Neural progenitor cell (in vitro differentiated cells): ENCODE measurements at regions not wholly inside any gene's neighbourhood (a gene's known extent, or its start where the extent isn't known, plus 50 kb on each side); places are given as distances from the start of the nearest gene placed in this dataset.

ENCODE experiments used
- EZH2 ChIP-seq: fragments of 200-600 bp; sonication (generic); IDR thresholded peaks from 2 replicates; pipeline ENCODE4 v1.6.1; 2017; ENCODE audit warnings: antibody characterized with exemption, mild to moderate bottlenecking, moderate library complexity
- EZH2phosphoT487 ChIP-seq: fragments of 200-600 bp; sonication (generic); IDR thresholded peaks from 2 replicates; pipeline ENCODE4 v1.6.1; 2017; ENCODE audit warnings: antibody characterized with exemption
- TF ChIP-seq, protein P1 (sequence below): fragments of 200-600 bp; sonication (generic); IDR thresholded peaks from 2 replicates; pipeline ENCODE4 v1.5.1; 2017; ENCODE audit warnings: antibody characterized with exemption, mild to moderate bottlenecking

DNA sequence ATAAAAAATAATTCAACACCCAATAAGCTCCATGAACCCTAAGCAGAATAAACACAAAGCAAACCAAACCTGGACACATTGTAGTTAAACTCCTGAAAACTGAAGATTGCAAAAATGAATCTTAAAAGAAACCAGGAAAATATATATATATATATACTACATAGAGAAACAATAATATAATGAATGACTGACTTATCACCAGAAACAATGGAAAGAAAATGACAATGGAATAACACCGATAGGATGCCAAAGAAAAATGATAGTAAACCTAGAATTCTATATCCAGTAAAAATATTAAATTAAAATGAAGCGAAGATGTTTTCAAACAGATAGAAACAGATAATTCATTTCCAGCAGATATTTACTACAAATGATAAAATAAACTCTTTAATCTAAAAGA is 346.9 kb downstream of the IRS1 start:
- TF ChIP-seq EZH2 (no peak), EZH2phosphoT487 (no peak)
- TF ChIP-seq, protein P1, sequence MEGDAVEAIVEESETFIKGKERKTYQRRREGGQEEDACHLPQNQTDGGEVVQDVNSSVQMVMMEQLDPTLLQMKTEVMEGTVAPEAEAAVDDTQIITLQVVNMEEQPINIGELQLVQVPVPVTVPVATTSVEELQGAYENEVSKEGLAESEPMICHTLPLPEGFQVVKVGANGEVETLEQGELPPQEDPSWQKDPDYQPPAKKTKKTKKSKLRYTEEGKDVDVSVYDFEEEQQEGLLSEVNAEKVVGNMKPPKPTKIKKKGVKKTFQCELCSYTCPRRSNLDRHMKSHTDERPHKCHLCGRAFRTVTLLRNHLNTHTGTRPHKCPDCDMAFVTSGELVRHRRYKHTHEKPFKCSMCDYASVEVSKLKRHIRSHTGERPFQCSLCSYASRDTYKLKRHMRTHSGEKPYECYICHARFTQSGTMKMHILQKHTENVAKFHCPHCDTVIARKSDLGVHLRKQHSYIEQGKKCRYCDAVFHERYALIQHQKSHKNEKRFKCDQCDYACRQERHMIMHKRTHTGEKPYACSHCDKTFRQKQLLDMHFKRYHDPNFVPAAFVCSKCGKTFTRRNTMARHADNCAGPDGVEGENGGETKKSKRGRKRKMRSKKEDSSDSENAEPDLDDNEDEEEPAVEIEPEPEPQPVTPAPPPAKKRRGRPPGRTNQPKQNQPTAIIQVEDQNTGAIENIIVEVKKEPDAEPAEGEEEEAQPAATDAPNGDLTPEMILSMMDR = no peak
